Suprapubic skin (tissue), 4 donors: ENCODE measurements at regions not wholly inside any gene's neighbourhood (a gene's known extent, or its start where the extent isn't known, plus 50 kb on each side); places are given as distances from the start of the nearest gene placed in this dataset.

Experiments
- CTCF ChIP-seq, 2 donors: fragments of 200-600 bp in 1 of 2; fragments of 450-650 bp in 1 of 2; sonication (generic) in 1 of 2; IDR thresholded peaks; one replicate each; pipeline ENCODE4 v1.5.1; 2016 to 2019; ENCODE audit warnings: antibody characterized with exemption in 2 of 2, mild to moderate bottlenecking in 1 of 2, moderate library complexity in 1 of 2
- EP300 ChIP-seq: sonication (generic); formaldehyde crosslinking; IDR thresholded peaks from one replicate; pipeline ENCODE4 v1.6.1; 2017; ENCODE audit warnings: antibody characterized with exemption
- POLR2A ChIP-seq, 2 donors: fragments of 450-650 bp; IDR thresholded peaks; one replicate each; pipeline ENCODE4 v1.6.1; 2017; ENCODE audit warnings: antibody characterized with exemption in 2 of 2, mild to moderate bottlenecking in 2 of 2, moderate library complexity in 2 of 2
- POLR2AphosphoS5 ChIP-seq, 3 donors: sonication (generic); formaldehyde crosslinking; IDR thresholded peaks; one replicate each; pipeline ENCODE4 v1.6.1; 2017; ENCODE audit warnings: antibody characterized with exemption in 3 of 3

- no peak for TF ChIP-seq CTCF (IDR thresholded peaks at IDR 0.05)
- TF ChIP-seq POLR2A (IDR thresholded peaks at IDR 0.05), result no peak
- no peak for TF ChIP-seq POLR2AphosphoS5 (IDR thresholded peaks at IDR 0.05)
- no peak for TF ChIP-seq EP300
These were observed 165.8 kb downstream of the UBE2E3 start for GRCh38 chr2:181146171-181146570.
